Kidney epithelial cell (primary cell): ENCODE measurements at regions not wholly inside any gene's neighbourhood (a gene's known extent, or its start where the extent isn't known, plus 50 kb on each side); places are given as distances from the start of the nearest gene placed in this dataset.
"Not testable (repeated sequence)": the region's sequence is repeated elsewhere in the genome, so short reads cannot be mapped to it uniquely, and the experiment has no call there.

Source experiments
- DNase-seq: peaks from one replicate; pipeline ENCODE4 v3.0.0-alpha.2; 2010; ENCODE audit warnings: low read depth
- H3K27me3 ChIP-seq: 2 replicates; pipeline ENCODE4 v1.6.0; 2011; ENCODE audit warnings: low read length; ENCODE audit not compliant: control insufficient read depth, insufficient read depth
- H3K36me3 ChIP-seq: 2 replicates; pipeline ENCODE4 v1.5.1; 2011; ENCODE audit warnings: low read length; ENCODE audit not compliant: control insufficient read depth, insufficient read depth
- H3K4me3 ChIP-seq: 2 replicates; pipeline ENCODE4 v1.5.1; 2011; ENCODE audit warnings: low read depth, mild to moderate bottlenecking, control low read depth, low read length
- TF ChIP-seq, protein P1 (sequence below): IDR thresholded peaks from 2 replicates; pipeline ENCODE4 v1.5.1; 2011; ENCODE audit warnings: mild to moderate bottlenecking, moderate library complexity, low read length, control low read depth, inconsistent platforms; ENCODE audit not compliant: insufficient read depth, poor library complexity, severe bottlenecking

GRCh38 chr5:96199713-96200183, 233.3 kb downstream of the PCSK1 start:
- DNase-seq, result no peak
- Histone ChIP-seq H3K36me3 (no peaks in the 10 kb centered on the region), H3K4me3 (no peak overlapping the region), H3K27me3 (no peaks in the 10 kb centered on the region)
- TF ChIP-seq, protein P1, sequence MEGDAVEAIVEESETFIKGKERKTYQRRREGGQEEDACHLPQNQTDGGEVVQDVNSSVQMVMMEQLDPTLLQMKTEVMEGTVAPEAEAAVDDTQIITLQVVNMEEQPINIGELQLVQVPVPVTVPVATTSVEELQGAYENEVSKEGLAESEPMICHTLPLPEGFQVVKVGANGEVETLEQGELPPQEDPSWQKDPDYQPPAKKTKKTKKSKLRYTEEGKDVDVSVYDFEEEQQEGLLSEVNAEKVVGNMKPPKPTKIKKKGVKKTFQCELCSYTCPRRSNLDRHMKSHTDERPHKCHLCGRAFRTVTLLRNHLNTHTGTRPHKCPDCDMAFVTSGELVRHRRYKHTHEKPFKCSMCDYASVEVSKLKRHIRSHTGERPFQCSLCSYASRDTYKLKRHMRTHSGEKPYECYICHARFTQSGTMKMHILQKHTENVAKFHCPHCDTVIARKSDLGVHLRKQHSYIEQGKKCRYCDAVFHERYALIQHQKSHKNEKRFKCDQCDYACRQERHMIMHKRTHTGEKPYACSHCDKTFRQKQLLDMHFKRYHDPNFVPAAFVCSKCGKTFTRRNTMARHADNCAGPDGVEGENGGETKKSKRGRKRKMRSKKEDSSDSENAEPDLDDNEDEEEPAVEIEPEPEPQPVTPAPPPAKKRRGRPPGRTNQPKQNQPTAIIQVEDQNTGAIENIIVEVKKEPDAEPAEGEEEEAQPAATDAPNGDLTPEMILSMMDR, result no peak

- no peak for DNase-seq
- no peaks in the 10 kb centered on the region for H3K27me3 ChIP-seq
- no peak overlapping the region for H3K4me3 ChIP-seq
- TF ChIP-seq, protein P1, result no peak
- H3K36me3 ChIP-seq, result no peaks in the 10 kb centered on the region
Observed at GRCh38 chr5:96198356-96199058, 234.5 kb downstream of the PCSK1 start.

DNA sequence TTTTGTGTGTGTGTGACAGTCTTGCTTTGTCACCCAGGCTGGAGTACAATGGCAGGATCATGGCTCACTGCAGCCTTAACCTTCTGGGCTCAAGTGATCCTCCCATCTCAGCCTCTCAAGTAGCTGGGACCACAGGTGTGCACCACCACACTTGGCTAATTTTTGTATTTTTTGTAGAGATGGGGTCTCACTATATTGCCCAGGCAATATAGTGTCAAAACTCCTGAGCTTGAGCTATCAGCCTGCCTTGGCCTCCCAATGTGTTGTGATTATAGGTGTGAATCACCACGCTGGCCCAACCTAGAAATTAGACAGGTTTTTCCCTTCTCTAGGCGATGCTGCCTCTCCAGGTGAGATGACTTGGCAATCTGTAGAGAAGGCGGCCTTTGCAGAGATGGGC, 235.3 kb downstream of the PCSK1 start:
- DNase-seq, H3K4me3 ChIP-seq, H3K27me3 ChIP-seq: not testable (repeated sequence)

GRCh38 chr5:96197347-96197746, 235.7 kb upstream of the ELL2 start:
- Histone ChIP-seq H3K36me3 (no peaks in the 10 kb centered on the region), H3K4me3 (no peak overlapping the region), H3K27me3 (no peaks in the 10 kb centered on the region)
- TF ChIP-seq, protein P1, result no peak
- DNase-seq, result no peak

More for the DNA sequence above, 235.3 kb downstream of the PCSK1 start:
- H3K36me3 ChIP-seq, result not testable (repeated sequence)

GRCh38 chr5:96196890-96197289, 235.2 kb upstream of the ELL2 start:
- no peak for DNase-seq
- TF ChIP-seq, protein P1, result no peak
- Histone ChIP-seq H3K27me3 (no peaks in the 10 kb centered on the region), H3K36me3 (no peaks in the 10 kb centered on the region), H3K4me3 (no peak overlapping the region)

DNA sequence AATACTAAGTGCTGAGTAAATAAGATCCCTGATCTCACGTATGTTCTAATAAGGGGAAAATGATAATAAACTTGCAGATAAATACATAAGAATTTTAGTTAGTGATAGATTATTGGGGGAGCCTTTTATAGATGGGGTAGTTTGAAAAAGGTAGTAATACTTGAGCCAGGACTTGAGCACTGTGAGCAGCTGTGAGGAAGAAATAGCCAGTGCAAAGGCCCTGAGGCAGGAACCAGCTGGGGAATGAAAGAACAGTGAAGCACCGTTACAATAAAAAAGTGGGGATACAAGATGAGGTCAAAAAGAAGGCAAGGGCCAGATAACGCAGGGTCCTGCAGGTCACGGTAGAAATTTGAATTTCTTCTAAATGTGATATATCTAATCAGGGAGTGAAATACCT, 234.8 kb upstream of the ELL2 start:
- H3K36me3 ChIP-seq, result no peaks in the 10 kb centered on the region
- no peak overlapping the region for H3K4me3 ChIP-seq
- no peaks in the 10 kb centered on the region for H3K27me3 ChIP-seq
- DNase-seq, result no peak
- TF ChIP-seq, protein P1, result no peak
